GM12801 (cell line): ENCODE measurements at regions not wholly inside any gene's neighbourhood (a gene's known extent, or its start where the extent isn't known, plus 50 kb on each side); places are given as distances from the start of the nearest gene placed in this dataset.

Experiments
- CTCF ChIP-seq: IDR thresholded peaks from one replicate; pipeline ENCODE4 v1.5.1; 2011; ENCODE audit warnings: control low read depth; ENCODE audit not compliant: insufficient read length; ENCODE audit errors: extremely low read depth

GRCh38 chr18:51569561-51569960 is 372.1 kb upstream of the MEX3C start:
- TF ChIP-seq CTCF = no peak

GRCh38 chr18:51575171-51575570 is 377.7 kb upstream of the MEX3C start:
- TF ChIP-seq CTCF = no peak

- no peak for TF ChIP-seq CTCF
These were observed 381.0 kb upstream of the MEX3C start for GRCh38 chr18:51578406-51578980.

GRCh38 chr18:51580580-51580979 is 383.1 kb upstream of the MEX3C start:
- no peak for TF ChIP-seq CTCF

GRCh38 chr18:51582551-51582950 is 385.1 kb upstream of the MEX3C start:
- TF ChIP-seq CTCF = no peak

- TF ChIP-seq CTCF = no peak
These were observed 391.1 kb upstream of the MEX3C start for GRCh38 chr18:51588616-51589015.

GRCh38 chr18:51593931-51594330 is 396.4 kb upstream of the MEX3C start:
- no peak for TF ChIP-seq CTCF
